Mucosa of descending colon (tissue), 3 donors: ENCODE measurements at regions not wholly inside any gene's neighbourhood (a gene's known extent, or its start where the extent isn't known, plus 50 kb on each side); places are given as distances from the start of the nearest gene placed in this dataset.

ENCODE experiments used
- ATAC-seq: fragments of 200-7000 bp; cut with Tn5 transposase; one replicate; pipeline ENCODE4 v1.9.1; 2020; ENCODE audit warnings: mild to moderate bottlenecking, moderate library complexity
- DNase-seq, 3 donors: peaks; one replicate each; pipeline ENCODE4 v3.0.0-alpha.2; 2020
- H3K36me3 ChIP-seq: fragments of 200-600 bp; one replicate; pipeline ENCODE4 v1.8.0; 2021; ENCODE audit warnings: low read depth, mild to moderate bottlenecking
- H3K4me1 ChIP-seq: fragments of 200-600 bp; one replicate; pipeline ENCODE4 v1.8.0; 2021; ENCODE audit warnings: low read depth, mild to moderate bottlenecking
- H3K4me3 ChIP-seq: fragments of 200-600 bp; one replicate; pipeline ENCODE4 v1.8.0; 2021; ENCODE audit warnings: mild to moderate bottlenecking
- H3K9me3 ChIP-seq: fragments of 200-600 bp; one replicate; pipeline ENCODE4 v1.8.0; 2021; ENCODE audit warnings: mild to moderate bottlenecking
- intact Hi-C, 2 donors: fragments of 100-400 bp; cut with DNase I in 1 of 2; cut with micrococcal nuclease in 1 of 2; formaldehyde crosslinking; loops; one replicate each; pipeline versions ENCODE4 v1.11.0 to v1.11.1; 2022; cut with DNase I, micrococcal nuclease
- TF ChIP-seq, protein P1 (sequence below): fragments of 200-600 bp; IDR thresholded peaks from one replicate; pipeline ENCODE4 v1.8.0; 2022; ENCODE audit warnings: antibody characterized with exemption, mild to moderate bottlenecking
- donor health status: DM: no; HTN: no; CAD: no; lungs with moderate emphysema.
- donor health status: DM: no; HTN: no; CAD: no.
- donor health status: DM: no; HTN: yes; CAD: no.

DNA sequence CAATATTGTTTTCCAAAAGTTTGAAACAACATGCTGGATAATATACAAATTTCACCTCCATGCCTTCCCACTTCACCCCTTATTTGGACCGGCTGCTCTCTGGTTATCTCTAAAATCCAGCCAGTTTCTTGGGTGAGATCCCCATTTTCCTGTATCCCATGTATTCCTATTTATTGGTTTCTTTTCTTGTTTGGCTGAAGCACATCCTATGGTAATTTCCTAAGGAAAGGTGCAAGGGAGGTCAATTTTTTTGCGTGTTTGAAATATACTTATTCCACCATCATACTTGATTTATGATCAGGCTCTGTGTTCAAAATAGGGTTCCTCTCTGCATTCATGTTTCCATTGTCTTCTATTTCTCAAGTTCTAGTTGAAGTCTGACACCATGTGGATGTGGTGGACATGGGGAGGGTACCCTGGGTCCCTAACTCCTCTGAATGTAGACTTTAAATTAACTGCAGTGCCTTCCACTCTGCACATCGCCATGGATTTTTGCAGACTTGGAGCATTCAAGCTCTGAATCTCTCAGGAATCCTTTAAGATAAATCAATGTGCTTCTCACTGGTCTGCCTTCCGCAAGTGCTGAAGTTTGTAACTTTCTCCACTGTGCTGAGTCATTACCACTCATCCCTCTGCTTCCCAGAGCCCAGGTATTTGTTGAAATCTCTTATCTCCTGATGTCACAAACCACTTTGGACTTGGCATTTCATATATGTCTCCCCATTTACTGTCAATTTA, 52.1 kb upstream of the TLE3 start:
- Histone ChIP-seq H3K9me3 (no peaks in the 10 kb centered on the region), H3K4me3 (no peak overlapping the region), H3K36me3 (no peaks in the 10 kb centered on the region), H3K4me1 (no peaks in the 10 kb centered on the region)
- intact Hi-C loops: no loop called here
- ATAC-seq (no peak), DNase-seq (no peak)
- TF ChIP-seq, protein P1, sequence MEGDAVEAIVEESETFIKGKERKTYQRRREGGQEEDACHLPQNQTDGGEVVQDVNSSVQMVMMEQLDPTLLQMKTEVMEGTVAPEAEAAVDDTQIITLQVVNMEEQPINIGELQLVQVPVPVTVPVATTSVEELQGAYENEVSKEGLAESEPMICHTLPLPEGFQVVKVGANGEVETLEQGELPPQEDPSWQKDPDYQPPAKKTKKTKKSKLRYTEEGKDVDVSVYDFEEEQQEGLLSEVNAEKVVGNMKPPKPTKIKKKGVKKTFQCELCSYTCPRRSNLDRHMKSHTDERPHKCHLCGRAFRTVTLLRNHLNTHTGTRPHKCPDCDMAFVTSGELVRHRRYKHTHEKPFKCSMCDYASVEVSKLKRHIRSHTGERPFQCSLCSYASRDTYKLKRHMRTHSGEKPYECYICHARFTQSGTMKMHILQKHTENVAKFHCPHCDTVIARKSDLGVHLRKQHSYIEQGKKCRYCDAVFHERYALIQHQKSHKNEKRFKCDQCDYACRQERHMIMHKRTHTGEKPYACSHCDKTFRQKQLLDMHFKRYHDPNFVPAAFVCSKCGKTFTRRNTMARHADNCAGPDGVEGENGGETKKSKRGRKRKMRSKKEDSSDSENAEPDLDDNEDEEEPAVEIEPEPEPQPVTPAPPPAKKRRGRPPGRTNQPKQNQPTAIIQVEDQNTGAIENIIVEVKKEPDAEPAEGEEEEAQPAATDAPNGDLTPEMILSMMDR: no peak

DNA sequence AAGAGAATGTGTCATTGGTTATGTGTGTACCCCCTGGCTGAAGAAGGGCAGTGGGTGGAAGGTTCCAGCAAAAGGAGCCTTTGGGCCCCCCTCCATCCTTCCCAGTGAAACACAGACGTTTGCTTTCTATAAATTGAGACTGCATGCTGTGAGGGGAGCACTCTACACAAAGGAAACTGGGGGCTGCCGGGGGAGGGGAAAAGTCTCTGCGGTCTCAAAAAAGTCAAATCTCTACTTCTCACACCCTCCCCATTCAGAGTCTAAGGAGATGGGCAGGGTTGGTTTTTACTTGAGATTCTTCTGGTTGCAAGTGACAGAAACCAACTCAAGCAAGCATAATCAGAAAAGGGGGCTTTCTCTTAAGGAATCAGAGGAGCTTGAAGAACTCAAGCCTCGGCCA, 50.1 kb upstream of the TLE3 start:
- no peak for DNase-seq
- ATAC-seq: no peak
- intact Hi-C loops: no loop called here
- TF ChIP-seq, protein P1: no peak
- H3K9me3 ChIP-seq: no peaks in the 10 kb centered on the region
- no peaks in the 10 kb centered on the region for H3K36me3 ChIP-seq
- H3K4me3 ChIP-seq: no peak overlapping the region
- H3K4me1 ChIP-seq: no peaks in the 10 kb centered on the region
